ENCODE measurements at regions not wholly inside any gene's neighbourhood (a gene's known extent, or its start where the extent isn't known, plus 50 kb on each side); places are given as distances from the start of the nearest gene placed in this dataset.

GRCh38 chr13:22211876-22212275 is 541.0 kb downstream of the FGF9 start:
- TF ChIP-seq CTCF (IDR thresholded peaks at IDR 0.05) (no peak), EZH2 (IDR thresholded peaks at IDR 0.05; ENCODE audit: borderline replicate concordance, insufficient read depth, low read depth, low read length, poor library complexity, severe bottlenecking) (no peak)

Data from B cell (primary cell).